ENCODE measurements at regions not wholly inside any gene's neighbourhood (a gene's known extent, or its start where the extent isn't known, plus 50 kb on each side); places are given as distances from the start of the nearest gene placed in this dataset.
A peak's percentile ranks its signal among the peaks of the same experiment; 100 is the strongest.
"Not testable (repeated sequence)": the region's sequence is repeated elsewhere in the genome, so short reads cannot be mapped to it uniquely, and the experiment has no call there.

DNA sequence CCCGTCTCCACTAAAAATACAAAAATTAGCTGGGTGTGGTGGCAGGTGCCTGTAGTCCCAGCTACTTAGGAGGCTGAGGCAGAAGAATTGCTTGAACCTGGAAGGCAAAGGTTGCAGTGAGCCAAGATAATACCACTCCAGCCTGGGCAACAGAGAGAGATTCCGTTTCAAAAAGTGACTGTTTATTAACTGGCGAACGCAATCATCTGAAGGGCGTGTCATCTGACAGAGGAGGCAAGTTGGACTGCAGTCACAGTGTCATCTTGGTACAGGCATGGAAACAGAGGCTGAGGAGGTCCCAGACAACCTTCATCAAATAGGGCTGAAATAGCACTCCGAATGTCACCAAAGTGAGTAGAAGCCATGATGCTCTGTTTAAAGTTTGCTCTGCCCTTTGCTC, 75.3 kb upstream of the NFE2L3 start:
- DNase-seq (no peak), ATAC-seq (no peak)
- no peak overlapping the region for H3K4me3 Mint-ChIP-seq
- peaks cover 40% of the 10 kb centered on the region for H3K27me3 Mint-ChIP-seq (ENCODE audit: low read depth)
- no peaks in the 10 kb centered on the region for H3K9me3 Mint-ChIP-seq (ENCODE audit: insufficient read depth)
- peaks cover 11% of the 10 kb centered on the region for H3K4me1 Mint-ChIP-seq (ENCODE audit: low read depth)
- POLR2A ChIA-PET = no interaction called here
- CTCF ChIA-PET = interaction anchor here (1.1 to 6.1 kb wide), 2 partner anchors 13 to 184 kb away, joined by 3 to 88 read pairs; no protein-coding TSS in a partner anchor
- no peaks in the 10 kb centered on the region for H3K36me3 Mint-ChIP-seq (ENCODE audit: low read depth)
- no peak overlapping the region for H3K27ac Mint-ChIP-seq

- no peaks in the 10 kb centered on the region for H3K9me3 Mint-ChIP-seq (ENCODE audit: insufficient read depth)
- ChIA-PET CTCF (interaction anchor here (0.6 to 6.1 kb wide), 43 partner anchors 9 to 603 kb away, joined by 3 to 88 read pairs (median 4); partner anchors contain the start of genes NFE2L3 and SNX10), POLR2A (interaction anchor here (0.7 to 1.5 kb wide), 6 partner anchors 12 to 118 kb away, joined by 3 to 7 read pairs (median 3); no protein-coding TSS in a partner anchor)
- DNase-seq = peak; percentile 85
- H3K4me1 Mint-ChIP-seq (ENCODE audit: low read depth) = peaks cover 11% of the 10 kb centered on the region
- no peaks in the 10 kb centered on the region for H3K36me3 Mint-ChIP-seq (ENCODE audit: low read depth)
- peak; percentile 100 for ATAC-seq
- peak overlapping the region; percentile 19 for H3K4me3 Mint-ChIP-seq
- no peak overlapping the region for H3K27ac Mint-ChIP-seq
- peaks cover 44% of the 10 kb centered on the region for H3K27me3 Mint-ChIP-seq (ENCODE audit: low read depth)
Measured at GRCh38 chr7:26078437-26079336, 73.3 kb upstream of the NFE2L3 start.

DNA sequence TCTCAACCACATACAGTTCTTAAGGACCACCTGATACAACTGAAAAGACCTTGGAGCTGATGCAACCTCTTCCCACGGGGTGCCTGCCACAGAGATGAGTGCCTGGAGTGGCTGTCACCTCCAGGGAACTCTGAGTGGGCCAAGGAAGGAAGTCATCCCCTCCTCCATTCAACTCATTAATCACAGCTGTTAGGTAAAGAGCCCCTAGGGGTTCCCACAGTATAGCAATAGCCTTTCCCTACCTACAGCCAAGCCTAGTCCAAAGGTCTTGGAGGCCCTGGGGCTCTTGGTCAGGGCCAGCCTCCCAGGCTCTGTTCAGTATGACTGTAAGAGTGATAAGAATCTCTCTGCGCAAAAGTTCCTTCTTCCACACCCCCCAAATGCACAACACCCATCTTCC, 70.4 kb upstream of the NFE2L3 start:
- POLR2A ChIA-PET = interaction anchor here (0.7 to 2.0 kb wide), 2 partner anchors 71 to 107 kb away, joined by 3 to 5 read pairs; partner anchors contain the start of gene NFE2L3
- no peaks in the 10 kb centered on the region for H3K36me3 Mint-ChIP-seq (ENCODE audit: low read depth)
- H3K27me3 Mint-ChIP-seq (ENCODE audit: low read depth) = peaks cover 42% of the 10 kb centered on the region
- peaks cover 11% of the 10 kb centered on the region for H3K4me1 Mint-ChIP-seq (ENCODE audit: low read depth)
- no peaks in the 10 kb centered on the region for H3K9me3 Mint-ChIP-seq (ENCODE audit: insufficient read depth)
- no peak overlapping the region for H3K27ac Mint-ChIP-seq
- CTCF ChIA-PET = interaction anchor here (3.2 to 6.1 kb wide), 2 partner anchors 8 to 288 kb away, joined by 12 to 88 read pairs; no protein-coding TSS in a partner anchor
- ATAC-seq = no peak
- no peak overlapping the region for H3K4me3 Mint-ChIP-seq
- no peak for DNase-seq

DNA sequence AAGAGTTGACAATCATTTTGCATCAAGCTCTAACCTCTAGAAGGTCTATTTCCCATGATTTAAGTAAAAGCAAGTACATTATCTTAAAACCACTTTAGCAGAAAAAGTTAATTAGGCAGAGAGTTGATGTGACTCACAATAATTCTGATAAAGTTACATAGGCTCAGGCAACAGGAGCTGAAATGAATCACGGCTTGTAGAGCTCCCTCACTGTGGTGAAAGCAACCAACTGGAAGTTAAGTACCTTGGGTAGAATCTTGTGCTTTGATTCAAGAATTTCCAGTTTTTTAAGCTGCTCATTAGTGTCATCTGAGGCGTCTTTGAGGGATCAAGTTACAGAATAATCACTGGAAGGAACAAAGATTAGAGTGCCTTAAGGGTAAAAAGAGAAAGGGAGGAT, 68.9 kb upstream of the NFE2L3 start:
- no peaks in the 10 kb centered on the region for H3K9me3 Mint-ChIP-seq (ENCODE audit: insufficient read depth)
- H3K4me3 Mint-ChIP-seq = no peak overlapping the region
- ATAC-seq = no peak
- no peak overlapping the region for H3K27ac Mint-ChIP-seq
- peaks cover 11% of the 10 kb centered on the region for H3K4me1 Mint-ChIP-seq (ENCODE audit: low read depth)
- peaks cover 39% of the 10 kb centered on the region for H3K27me3 Mint-ChIP-seq (ENCODE audit: low read depth)
- no peaks in the 10 kb centered on the region for H3K36me3 Mint-ChIP-seq (ENCODE audit: low read depth)
- ChIA-PET CTCF (interaction anchor here (0.6 to 2.3 kb wide), 13 partner anchors 8 to 817 kb away, joined by 3 to 7 read pairs (median 4); no protein-coding TSS in a partner anchor), POLR2A (interaction anchor here (1.1 to 13.6 kb wide), 4 partner anchors 15 to 113 kb away, joined by 3 to 187 read pairs (median 4); partner anchors contain the start of genes CBX3, HNRNPA2B1 and NFE2L3)
- DNase-seq = no peak

DNA sequence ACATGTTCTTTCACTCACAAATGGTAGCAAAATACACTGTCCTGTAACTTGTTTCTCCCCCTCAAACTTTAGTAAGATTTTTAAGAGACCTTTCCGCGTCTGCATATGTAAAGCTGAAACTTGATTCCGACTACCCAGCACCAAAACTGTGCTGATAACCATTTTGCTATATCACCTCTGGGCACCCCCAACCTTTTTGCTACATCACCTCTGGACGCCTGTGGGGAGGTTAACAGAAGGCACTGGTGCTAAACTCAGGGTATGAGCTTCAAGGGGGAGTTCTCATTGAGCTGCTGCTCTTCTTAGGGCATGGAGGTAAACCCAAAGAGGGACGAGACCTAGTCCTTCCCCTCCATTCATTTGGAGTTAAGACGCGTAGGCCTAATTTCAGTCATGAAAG, 67.6 kb upstream of the NFE2L3 start:
- H3K4me3 Mint-ChIP-seq = no peak overlapping the region
- H3K36me3 Mint-ChIP-seq (ENCODE audit: low read depth) = no peaks in the 10 kb centered on the region
- H3K9me3 Mint-ChIP-seq (ENCODE audit: insufficient read depth) = no peaks in the 10 kb centered on the region
- peaks cover 3% of the 10 kb centered on the region for H3K4me1 Mint-ChIP-seq (ENCODE audit: low read depth)
- no peak overlapping the region for H3K27ac Mint-ChIP-seq
- ChIA-PET POLR2A (interaction anchor here (13.6 kb wide), 1 partner anchor 112 kb away, joined by 187 read pairs; the partner anchor contains the start of genes CBX3 and HNRNPA2B1), CTCF (interaction anchor here (1.4 to 7.7 kb wide), 4 partner anchors 22 to 285 kb away, joined by 3 to 70 read pairs (median 6); no protein-coding TSS in a partner anchor)
- no peak for DNase-seq
- ATAC-seq = no peak
- peaks cover 33% of the 10 kb centered on the region for H3K27me3 Mint-ChIP-seq (ENCODE audit: low read depth)

DNA sequence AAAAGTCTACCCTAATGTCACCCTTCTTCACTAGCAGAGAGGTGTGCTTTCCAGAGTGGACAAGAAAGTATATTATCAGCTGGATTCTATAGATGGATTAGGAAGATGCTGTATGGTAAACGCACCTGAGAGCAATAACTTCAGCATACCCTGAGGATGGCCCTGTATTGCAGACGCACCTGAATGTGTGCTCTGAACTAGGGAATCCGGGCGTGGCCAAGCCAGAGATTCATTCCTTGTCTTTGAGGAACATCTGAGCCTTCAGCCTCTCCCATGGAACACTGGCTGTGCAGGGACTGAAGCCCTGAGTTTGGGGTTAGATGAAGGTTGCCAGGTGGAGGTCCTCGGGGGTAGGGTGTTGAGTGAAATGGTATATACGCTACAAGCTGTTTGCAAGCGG, 66.2 kb upstream of the NFE2L3 start:
- peaks cover 7% of the 10 kb centered on the region for H3K4me1 Mint-ChIP-seq (ENCODE audit: low read depth)
- H3K36me3 Mint-ChIP-seq (ENCODE audit: low read depth) = no peaks in the 10 kb centered on the region
- CTCF ChIA-PET = interaction anchor here (3.0 to 7.7 kb wide), 2 partner anchors 191 to 280 kb away, joined by 11 to 70 read pairs; no protein-coding TSS in a partner anchor
- no peak for ATAC-seq
- no peak for DNase-seq
- no peak overlapping the region for H3K27ac Mint-ChIP-seq
- no peak overlapping the region for H3K4me3 Mint-ChIP-seq
- H3K9me3 Mint-ChIP-seq (ENCODE audit: insufficient read depth) = no peaks in the 10 kb centered on the region
- H3K27me3 Mint-ChIP-seq (ENCODE audit: low read depth) = peaks cover 23% of the 10 kb centered on the region
- POLR2A ChIA-PET = interaction anchor here (1.5 to 13.6 kb wide), 2 partner anchors 66 to 111 kb away, joined by 3 to 187 read pairs; partner anchors contain the start of genes CBX3, HNRNPA2B1 and NFE2L3

GRCh38 chr7:26087321-26088091, 64.5 kb upstream of the NFE2L3 start:
- Mint-ChIP-seq H3K9me3 (ENCODE audit: insufficient read depth) (no peaks in the 10 kb centered on the region), H3K4me3 (no peak overlapping the region), H3K27ac (no peak overlapping the region), H3K4me1 (ENCODE audit: low read depth) (peaks cover 22% of the 10 kb centered on the region), H3K27me3 (ENCODE audit: low read depth) (peaks cover 15% of the 10 kb centered on the region), H3K36me3 (ENCODE audit: low read depth) (no peaks in the 10 kb centered on the region)
- ChIA-PET POLR2A (interaction anchor here (0.6 to 13.6 kb wide), 3 partner anchors 26 to 109 kb away, joined by 3 to 187 read pairs (median 3); partner anchors contain the start of genes CBX3, HNRNPA2B1 and NFE2L3), CTCF (interaction anchor here (3.0 to 7.7 kb wide), 4 partner anchors 8 to 278 kb away, joined by 11 to 222 read pairs (median 79); partner anchors contain the start of genes CBX3 and HNRNPA2B1)
- ATAC-seq (no peak), DNase-seq (no peak)

GRCh38 chr7:26089469-26089868, 62.5 kb upstream of the NFE2L3 start:
- not testable (repeated sequence) for H3K27me3 Mint-ChIP-seq (ENCODE audit: low read depth); ATAC-seq; H3K36me3 Mint-ChIP-seq (ENCODE audit: low read depth); DNase-seq; H3K4me3 Mint-ChIP-seq; H3K9me3 Mint-ChIP-seq (ENCODE audit: insufficient read depth); H3K27ac Mint-ChIP-seq
- peaks cover 25% of the 10 kb centered on the region for H3K4me1 Mint-ChIP-seq (ENCODE audit: low read depth)
- ChIA-PET CTCF (interaction anchor here (0.6 to 7.7 kb wide), 14 partner anchors 9 to 280 kb away, joined by 3 to 222 read pairs (median 6); partner anchors contain the start of genes CBX3, HNRNPA2B1 and NFE2L3), POLR2A (interaction anchor here (0.8 to 13.6 kb wide), 5 partner anchors 9 to 107 kb away, joined by 3 to 187 read pairs (median 8); partner anchors contain the start of genes CBX3, HNRNPA2B1 and NFE2L3)

DNA sequence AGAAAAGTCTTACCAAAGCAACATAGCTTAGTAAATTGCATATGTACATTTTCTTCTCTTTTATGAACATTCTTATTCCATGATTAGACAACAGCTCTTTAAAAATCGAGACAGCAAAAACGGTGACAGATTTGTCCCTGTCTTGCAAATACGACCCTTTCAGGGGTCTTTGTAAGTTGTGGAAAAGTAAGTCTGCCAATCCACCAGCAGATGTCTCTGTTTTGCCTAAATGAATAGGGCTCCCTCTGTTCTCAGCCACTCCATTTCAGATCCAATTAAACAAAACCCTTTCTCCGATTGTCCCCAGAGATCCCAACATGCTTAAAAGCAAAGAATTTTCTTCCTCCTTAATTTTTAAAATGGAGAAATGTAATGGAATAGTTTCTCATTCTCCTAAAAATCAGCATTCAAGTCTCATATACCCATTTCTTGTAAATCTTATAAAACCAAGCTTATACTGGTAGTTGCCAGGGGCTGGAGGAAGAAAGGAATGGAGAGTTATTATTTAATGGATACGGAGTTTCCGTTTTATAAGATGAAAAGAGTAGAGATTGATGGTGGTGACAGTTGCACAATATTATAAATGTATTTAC, 61.0 kb upstream of the NFE2L3 start:
- H3K27ac Mint-ChIP-seq = peak overlapping the region; percentile 0
- ATAC-seq (no peak), DNase-seq (peak; percentile 37)
- POLR2A ChIA-PET = interaction anchor here (0.7 to 13.6 kb wide), 9 partner anchors 10 to 105 kb away, joined by 3 to 187 read pairs (median 5); partner anchors contain the start of genes CBX3, HNRNPA2B1 and NFE2L3
- peaks cover 26% of the 10 kb centered on the region for H3K4me1 Mint-ChIP-seq (ENCODE audit: low read depth)
- H3K9me3 Mint-ChIP-seq (ENCODE audit: insufficient read depth) = no peaks in the 10 kb centered on the region
- peak overlapping the region; percentile 5 for H3K4me3 Mint-ChIP-seq
- H3K36me3 Mint-ChIP-seq (ENCODE audit: low read depth) = no peaks in the 10 kb centered on the region
- no peaks in the 10 kb centered on the region for H3K27me3 Mint-ChIP-seq (ENCODE audit: low read depth)
- CTCF ChIA-PET = interaction anchor here (0.7 to 7.7 kb wide), 49 partner anchors 8 to 812 kb away, joined by 3 to 222 read pairs (median 6); partner anchors contain the start of genes CBX3, HNRNPA2B1, NFE2L3 and SNX10

DNA sequence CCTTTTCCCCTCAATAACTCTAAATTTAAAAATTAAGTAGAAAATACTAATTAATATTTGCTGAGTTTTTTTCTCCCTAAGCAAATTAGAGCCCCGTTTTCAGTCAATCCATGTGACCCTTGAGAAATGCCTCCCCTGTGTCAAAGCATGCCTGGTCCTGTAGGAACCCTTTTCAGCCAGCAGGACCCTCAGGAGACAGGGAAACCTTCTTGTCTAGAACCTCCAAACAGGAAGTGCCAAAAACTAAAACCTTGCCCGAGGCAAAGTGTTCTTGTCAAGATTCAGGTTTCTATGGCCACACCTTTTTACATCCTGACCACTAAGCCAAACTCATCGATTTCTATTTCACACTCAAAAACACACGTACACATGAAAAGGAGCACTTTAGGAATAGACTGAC, 60.1 kb upstream of the NFE2L3 start:
- Mint-ChIP-seq H3K4me3 (no peak overlapping the region), H3K9me3 (ENCODE audit: insufficient read depth) (no peaks in the 10 kb centered on the region), H3K36me3 (ENCODE audit: low read depth) (no peaks in the 10 kb centered on the region), H3K27ac (peak overlapping the region; percentile 13), H3K4me1 (ENCODE audit: low read depth) (peaks cover 35% of the 10 kb centered on the region), H3K27me3 (ENCODE audit: low read depth) (no peaks in the 10 kb centered on the region)
- ChIA-PET POLR2A (interaction anchor here (0.9 to 13.6 kb wide), 7 partner anchors 9 to 104 kb away, joined by 3 to 187 read pairs (median 6); partner anchors contain the start of genes CBX3, HNRNPA2B1 and NFE2L3), CTCF (interaction anchor here (0.6 to 7.7 kb wide), 24 partner anchors 8 to 887 kb away, joined by 3 to 222 read pairs (median 9); partner anchors contain the start of genes CBX3, HNRNPA2B1 and NFE2L3)
- peak; percentile 47 for ATAC-seq
- peak; percentile 33 for DNase-seq
